IPS DF 6.9 (cell line): ENCODE measurements at regions not wholly inside any gene's neighbourhood (a gene's known extent, or its start where the extent isn't known, plus 50 kb on each side); places are given as distances from the start of the nearest gene placed in this dataset.

Source experiments
- DNase-seq: peaks from one replicate; pipeline ENCODE4 v3.0.0-alpha.2; 2013; ENCODE audit warnings: low read depth, low spot score
- H3K27ac ChIP-seq: one replicate; pipeline ENCODE4 v1.5.1; 2013; ENCODE audit warnings: low read length, control low read depth
- H3K27me3 ChIP-seq: 2 replicates; pipeline ENCODE4 v1.6.1; 2013; ENCODE audit warnings: mild to moderate bottlenecking, low read length; ENCODE audit not compliant: control insufficient read depth, insufficient read depth
- H3K36me3 ChIP-seq: 2 replicates; pipeline ENCODE4 v1.6.1; 2013; ENCODE audit warnings: low read length; ENCODE audit not compliant: control insufficient read depth, insufficient read depth
- H3K4me1 ChIP-seq: 2 replicates; pipeline ENCODE4 v1.6.1; 2013; ENCODE audit warnings: low read length; ENCODE audit not compliant: control insufficient read depth, insufficient read depth
- H3K4me3 ChIP-seq: 2 replicates; pipeline ENCODE4 v1.5.1; 2013; ENCODE audit warnings: mild to moderate bottlenecking, low read length
- H3K9me3 ChIP-seq: 2 replicates; pipeline ENCODE4 v1.6.1; 2013; ENCODE audit warnings: low read length, inconsistent platforms; ENCODE audit not compliant: control insufficient read depth, insufficient read depth
- WGBS: extraction: QIAGEN DNeasy Blood & Tissue Kit; methylation state at CpG from one replicate; pipeline ENCODE4 v1.1.7; 2013; ENCODE audit warnings: mixed read lengths, missing lambda C conversion rate; ENCODE audit not compliant: insufficient read length, insufficient coverage; 5-methylcytosine and 5-hydroxymethylcytosine counted together

- H3K4me1 ChIP-seq: no peaks in the 10 kb centered on the region
- H3K27me3 ChIP-seq: no peaks in the 10 kb centered on the region
- no peak for DNase-seq
- no peaks in the 10 kb centered on the region for H3K36me3 ChIP-seq
- no CpG with 5 or more reads among the region's 7 CpGs for WGBS
- no peak overlapping the region for H3K4me3 ChIP-seq
- no peaks in the 10 kb centered on the region for H3K9me3 ChIP-seq
- no peak overlapping the region for H3K27ac ChIP-seq
Measured at GRCh38 chr20:24079661-24080412, 91.3 kb upstream of the GGTLC1 start.

GRCh38 chr20:24077145-24077544 lies 88.6 kb upstream of the GGTLC1 start:
- no peak overlapping the region for H3K4me3 ChIP-seq
- no peaks in the 10 kb centered on the region for H3K9me3 ChIP-seq
- H3K27me3 ChIP-seq: no peaks in the 10 kb centered on the region
- H3K27ac ChIP-seq: no peak overlapping the region
- no peaks in the 10 kb centered on the region for H3K36me3 ChIP-seq
- H3K4me1 ChIP-seq: no peaks in the 10 kb centered on the region
- no peak for DNase-seq

DNA sequence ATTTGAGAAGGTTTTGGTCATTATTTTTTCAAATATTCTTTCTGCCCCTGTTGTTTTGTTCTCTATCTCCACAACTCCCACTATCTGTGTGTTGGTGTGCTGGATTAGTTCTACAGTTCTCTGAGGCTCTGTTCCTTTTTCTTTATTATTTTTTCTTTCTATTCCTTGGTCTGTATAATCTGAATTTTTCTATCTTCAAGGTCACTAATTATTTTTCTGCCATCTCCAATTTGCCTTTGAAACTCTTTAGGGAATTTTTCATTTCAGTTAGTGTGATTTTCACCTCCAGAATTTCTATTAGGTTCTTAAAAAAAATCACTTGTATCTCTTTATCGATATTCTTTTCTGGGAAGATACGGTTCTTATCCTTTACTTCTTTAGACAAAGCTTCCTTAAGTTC lies 82.1 kb upstream of the GGTLC1 start:
- no CpG with 5 or more reads among the region's 2 CpGs for WGBS

DNA sequence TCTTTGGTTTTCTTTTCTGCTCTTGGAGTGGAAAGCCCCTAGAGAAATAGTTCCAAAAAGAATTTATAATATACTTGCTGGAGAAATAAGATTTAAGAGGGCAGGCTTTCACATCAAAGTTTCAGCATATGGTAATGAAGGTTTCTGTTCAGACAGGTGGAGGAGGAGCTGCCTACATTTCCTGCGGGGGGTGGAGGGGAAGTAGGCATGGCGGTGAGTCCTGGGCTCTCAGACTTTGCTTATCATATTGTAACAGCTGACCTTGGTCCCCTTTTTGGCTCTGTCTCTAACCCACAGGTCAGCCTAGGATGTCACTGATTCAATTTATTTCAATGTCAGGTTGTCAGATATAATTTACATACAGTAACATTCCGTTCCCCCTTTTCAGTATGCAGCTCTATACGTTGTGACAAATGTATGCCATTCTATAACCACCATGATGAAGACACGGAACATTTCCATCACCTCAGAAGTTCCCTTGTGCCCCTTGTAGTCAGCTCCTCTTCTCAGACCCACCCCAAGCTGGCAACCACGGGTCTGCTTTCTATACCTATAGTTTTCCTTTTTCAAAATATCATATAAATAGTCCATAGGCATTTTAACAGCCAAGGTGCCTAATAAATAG lies 77.6 kb upstream of the GGTLC1 start:
- Histone ChIP-seq H3K4me1 (no peaks in the 10 kb centered on the region), H3K9me3 (no peaks in the 10 kb centered on the region), H3K4me3 (no peak overlapping the region), H3K36me3 (no peaks in the 10 kb centered on the region), H3K27me3 (no peaks in the 10 kb centered on the region), H3K27ac (no peak overlapping the region)
- no CpG with 5 or more reads among the region's 6 CpGs for WGBS
- no peak for DNase-seq

More for the DNA sequence above, 82.1 kb upstream of the GGTLC1 start:
- H3K9me3 ChIP-seq: no peaks in the 10 kb centered on the region
- no peaks in the 10 kb centered on the region for H3K36me3 ChIP-seq
- DNase-seq: no peak
- H3K27me3 ChIP-seq: no peaks in the 10 kb centered on the region
- no peaks in the 10 kb centered on the region for H3K4me1 ChIP-seq
- no peak overlapping the region for H3K4me3 ChIP-seq
- no peak overlapping the region for H3K27ac ChIP-seq

GRCh38 chr20:24064915-24065314 lies 76.3 kb upstream of the GGTLC1 start:
- no peaks in the 10 kb centered on the region for H3K27me3 ChIP-seq
- H3K9me3 ChIP-seq: no peaks in the 10 kb centered on the region
- H3K27ac ChIP-seq: no peak overlapping the region
- no peaks in the 10 kb centered on the region for H3K36me3 ChIP-seq
- no peak overlapping the region for H3K4me3 ChIP-seq
- H3K4me1 ChIP-seq: peaks cover 2% of the 10 kb centered on the region; the same call in 1 of the 2 replicates
- no peak for DNase-seq

DNA sequence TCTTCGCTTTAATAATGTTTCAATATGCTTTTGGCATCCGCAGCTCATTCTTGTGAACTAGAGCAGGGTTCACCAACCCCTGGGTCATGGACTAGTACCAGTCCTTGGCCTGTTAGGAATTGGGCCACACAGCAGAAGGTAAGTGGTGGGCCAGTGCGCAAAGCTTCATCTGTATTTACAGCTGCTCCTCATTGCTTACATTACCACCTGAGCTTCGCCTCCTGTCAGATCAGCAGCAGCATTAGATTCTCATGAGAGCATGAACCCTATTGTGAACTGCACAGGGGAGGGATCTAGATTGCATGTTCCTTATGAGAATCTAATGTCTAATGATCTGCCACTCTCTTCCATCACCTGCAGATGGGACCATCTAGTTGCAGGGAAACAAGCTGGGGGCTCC lies 75.5 kb upstream of the GGTLC1 start:
- no peaks in the 10 kb centered on the region for H3K36me3 ChIP-seq

GRCh38 chr20:24063100-24063499 lies 74.5 kb upstream of the GGTLC1 start:
- Histone ChIP-seq H3K9me3 (no peaks in the 10 kb centered on the region), H3K36me3 (no peaks in the 10 kb centered on the region), H3K4me1 (peaks cover 3% of the 10 kb centered on the region; the same call in 1 of the 2 replicates), H3K4me3 (no peak overlapping the region), H3K27ac (no peak overlapping the region), H3K27me3 (no peaks in the 10 kb centered on the region)
- no CpG with 5 or more reads among the region's 5 CpGs for WGBS
- DNase-seq: no peak

More for the DNA sequence above, 75.5 kb upstream of the GGTLC1 start:
- Histone ChIP-seq H3K27me3 (no peaks in the 10 kb centered on the region), H3K4me3 (no peak overlapping the region), H3K4me1 (peaks cover 3% of the 10 kb centered on the region; the same call in 1 of the 2 replicates), H3K27ac (no peak overlapping the region), H3K9me3 (no peaks in the 10 kb centered on the region)
- no peak for DNase-seq
- WGBS: no CpG with 5 or more reads among the region's 4 CpGs

GRCh38 chr20:24060851-24061590 lies 72.4 kb upstream of the GGTLC1 start:
- Histone ChIP-seq H3K4me1 (peaks cover 3% of the 10 kb centered on the region; the same call in 1 of the 2 replicates), H3K36me3 (no peaks in the 10 kb centered on the region), H3K4me3 (no peak overlapping the region), H3K9me3 (no peaks in the 10 kb centered on the region), H3K27me3 (no peaks in the 10 kb centered on the region), H3K27ac (no peak overlapping the region)
- WGBS: no CpG with 5 or more reads among the region's 13 CpGs
- DNase-seq: peak; percentile 7

DNA sequence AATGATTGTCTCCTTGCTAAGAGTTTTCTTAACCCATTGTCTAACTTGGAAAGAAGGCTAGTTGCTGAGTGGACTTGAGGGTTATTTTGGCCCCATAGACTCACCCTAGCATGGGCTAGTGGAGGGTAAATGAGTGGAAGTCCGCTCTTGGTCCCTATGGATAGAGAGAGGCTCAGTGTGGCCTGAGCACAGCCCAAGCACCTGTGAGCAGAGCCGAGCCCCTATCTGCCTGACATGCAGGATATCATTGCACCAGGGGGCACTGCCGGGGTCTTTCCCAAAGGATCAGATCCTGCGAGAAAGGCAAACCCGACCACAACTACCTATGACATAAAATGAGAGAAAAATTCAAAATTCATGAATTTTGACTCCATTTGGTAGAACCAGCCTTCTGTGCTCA lies 70.6 kb upstream of the GGTLC1 start:
- peaks cover 3% of the 10 kb centered on the region; the same call in 1 of the 2 replicates for H3K4me1 ChIP-seq
- H3K36me3 ChIP-seq: no peaks in the 10 kb centered on the region
- no peak overlapping the region for H3K27ac ChIP-seq
- no peak overlapping the region for H3K4me3 ChIP-seq
- DNase-seq: no peak
- H3K9me3 ChIP-seq: no peaks in the 10 kb centered on the region
- no CpG with 5 or more reads among the region's 5 CpGs for WGBS
- H3K27me3 ChIP-seq: no peaks in the 10 kb centered on the region

GRCh38 chr20:24056491-24056890 lies 67.9 kb upstream of the GGTLC1 start:
- DNase-seq: no peak
- WGBS: no CpG with 5 or more reads among the region's 1 CpG

More at GRCh38 chr20:24056491-24056890, 67.9 kb upstream of the GGTLC1 start:
- Histone ChIP-seq H3K27me3 (no peaks in the 10 kb centered on the region), H3K27ac (no peak overlapping the region), H3K4me1 (peaks cover 3% of the 10 kb centered on the region; the same call in 1 of the 2 replicates), H3K4me3 (no peak overlapping the region), H3K36me3 (no peaks in the 10 kb centered on the region), H3K9me3 (no peaks in the 10 kb centered on the region)
